K562 (cell line): ENCODE measurements at regions not wholly inside any gene's neighbourhood (a gene's known extent, or its start where the extent isn't known, plus 50 kb on each side); places are given as distances from the start of the nearest gene placed in this dataset.

Experiments
- ATAC-seq: fragments of 200-7000 bp; cut with Tn5 transposase; 3 replicates; pipeline ENCODE4 v1.9.1; 2020; ENCODE audit warnings: moderate library complexity
- BruUV-seq: library from RNA; stranded (reverse); fragments of 400-500 nt; replicated peaks from 2 replicates; lab custom pipeline; 2021; lab: Mats Ljungman, UMichigan
- CTCF ChIA-PET: fragments of 300-600 bp; formaldehyde crosslinking; extraction: SDS; loops from one replicate; lab custom pipeline; 2021; ENCODE audit warnings: low intra/inter-chr PET ratio; lab: Yijun Ruan, JAX
- POLR2A ChIA-PET: fragments of 300-600, 350-650 bp; sonication (Branson Sonifier 250); formaldehyde crosslinking; extraction: SDS; loops from one replicate; lab custom pipeline; 2021; ENCODE audit warnings: antibody characterized with exemption, inconsistent platforms; lab: Yijun Ruan, JAX
- DNase-seq, 4 experiments: peaks; one replicate each; pipeline versions ENCODE4 v3.0.0 to v3.0.0-alpha.2; 2011 to 2018; ENCODE audit warnings: low spot score in 3 of 4, mixed read lengths in 3 of 4; ENCODE audit errors: extremely low read depth in 1 of 4
- FAIRE-seq: peaks from 2 replicates; lab custom pipeline; 2011; peaks lifted over from hg19 to GRCh38; lab: Jason Lieb, UNC
- H2AFZ ChIP-seq: 2 replicates; pipeline ENCODE4 v1.6.0; 2011; ENCODE audit warnings: low read depth, low read length, control low read depth, inconsistent platforms
- H3K27ac ChIP-seq: fragments of 200-600 bp; 3 replicates; pipeline ENCODE4 v1.8.0; 2011; ENCODE audit warnings: low read depth, mild to moderate bottlenecking, control low read depth, inconsistent platforms, low read length, moderate library complexity, mixed read lengths; ENCODE audit errors: extremely low read depth
- H3K27me3 ChIP-seq, 2 experiments: fragments of 300-600 bp in 1 of 2; 2 replicates in 1 of 2; 3 replicates in 1 of 2; pipeline versions ENCODE4 v1.6.0 to v1.8.0; 2011; ENCODE audit warnings: inconsistent platforms in 2 of 2, low read length in 2 of 2, mild to moderate bottlenecking in 1 of 2, mixed read lengths in 1 of 2, moderate library complexity in 1 of 2; ENCODE audit not compliant: control insufficient read depth in 2 of 2, insufficient read depth in 2 of 2
- H3K36me3 ChIP-seq: fragments of 300-600 bp; 3 replicates; pipeline ENCODE4 v1.8.0; 2011; ENCODE audit warnings: mild to moderate bottlenecking, low read length, inconsistent platforms; ENCODE audit not compliant: control insufficient read depth, insufficient read depth
- H3K4me1 ChIP-seq, 2 experiments: fragments of 200-600 bp in 1 of 2; replicated peaks in 1 of 2; 2 replicates in 1 of 2; 3 replicates in 1 of 2; pipeline versions ENCODE4 v1.5.1 to v1.8.0; 2011; ENCODE audit warnings: inconsistent platforms in 2 of 2, low read length in 2 of 2, mild to moderate bottlenecking in 1 of 2, mixed read lengths in 1 of 2, moderate library complexity in 1 of 2; ENCODE audit not compliant: control insufficient read depth in 2 of 2, insufficient read depth in 2 of 2
- H3K4me2 ChIP-seq: 2 replicates; pipeline ENCODE4 v1.6.1; 2011; ENCODE audit warnings: low read length, control low read depth, inconsistent platforms, mixed read lengths; ENCODE audit not compliant: insufficient read depth
- H3K4me3 ChIP-seq: fragments of 200-600 bp; sonication (generic), shearing (Covaris generic); 2 replicates; pipeline ENCODE4 v1.5.1; 2016; ENCODE audit warnings: control low read depth, inconsistent platforms
- H3K79me2 ChIP-seq: fragments of 200-600 bp; 3 replicates; pipeline ENCODE4 v1.8.0; 2011; ENCODE audit warnings: low read length, inconsistent platforms; ENCODE audit not compliant: control insufficient read depth, insufficient read depth
- H3K9ac ChIP-seq, 2 experiments: 2 replicates each; pipeline versions ENCODE4 v1.6.0 to v1.6.1; 2011; ENCODE audit warnings: low read depth in 2 of 2, low read length in 2 of 2, control low read depth in 1 of 2, inconsistent platforms in 1 of 2, mild to moderate bottlenecking in 1 of 2, mixed read lengths in 1 of 2; ENCODE audit not compliant: insufficient read depth in 1 of 2
- H3K9me1 ChIP-seq: one replicate; pipeline ENCODE4 v1.6.0; 2011; ENCODE audit warnings: inconsistent platforms, mild to moderate bottlenecking, low read length, moderate library complexity; ENCODE audit not compliant: control insufficient read depth, insufficient read depth
- H3K9me3 ChIP-seq: replicated peaks from 2 replicates; pipeline ENCODE4 v1.5.1; 2011; ENCODE audit warnings: low read depth, low read length, inconsistent platforms; ENCODE audit not compliant: control insufficient read depth, insufficient read depth
- H4K20me1 ChIP-seq: replicated peaks from 2 replicates; pipeline ENCODE4 v1.6.1; 2011; ENCODE audit warnings: low read length, inconsistent platforms, mixed read lengths; ENCODE audit not compliant: control insufficient read depth, insufficient read depth
- CBX5 ChIP-seq: IDR thresholded peaks from 2 replicates; pipeline ENCODE4 v1.6.1; 2014; ENCODE audit warnings: low read depth, borderline replicate concordance
- CHD1 ChIP-seq: fragments of 200-600 bp; sonication (generic); IDR thresholded peaks from one replicate; pipeline ENCODE4 v1.6.1; 2012; ENCODE audit warnings: mild to moderate bottlenecking, moderate library complexity, low read length, inconsistent platforms
- CHD2 ChIP-seq: IDR thresholded peaks from 2 replicates; pipeline ENCODE4 v1.6.1; 2011; ENCODE audit warnings: low read depth, low read length
- DACH1 ChIP-seq: fragments of 450-650 bp; IDR thresholded peaks from 2 replicates; pipeline ENCODE4 v1.6.1; 2018; ENCODE audit not compliant: partially characterized antibody
- FOS ChIP-seq: IDR thresholded peaks from 3 replicates; pipeline ENCODE4 v1.6.1; 2011; ENCODE audit not compliant: insufficient read length; ENCODE audit errors: extremely low read depth
- IRF2 ChIP-seq: sonication (generic); formaldehyde crosslinking; IDR thresholded peaks from 2 replicates; pipeline ENCODE4 v1.8.1; 2022; ENCODE audit warnings: mild to moderate bottlenecking, missing genetic modification reagents
- KLF1 ChIP-seq: fragments of 450-650 bp; IDR thresholded peaks from 2 replicates; pipeline ENCODE4 v1.6.1; 2016; ENCODE audit warnings: missing genetic modification characterization, missing compliant biosample characterization
- NCOA1 ChIP-seq: fragments of 450-650 bp; IDR thresholded peaks from 2 replicates; pipeline ENCODE4 v1.6.1; 2016; ENCODE audit warnings: low read depth
- NONO ChIP-seq, 2 experiments: fragments of 200-400 bp in 1 of 2; fragments of 450-650 bp in 1 of 2; formaldehyde crosslinking in 1 of 2; IDR thresholded peaks; 2 replicates each; pipeline ENCODE4 v1.6.1; 2017; ENCODE audit warnings: low read depth in 2 of 2, mild to moderate bottlenecking in 2 of 2, moderate library complexity in 2 of 2, low read length in 1 of 2
- RBFOX2 ChIP-seq: fragments of 200-400 bp; formaldehyde crosslinking; IDR thresholded peaks from 2 replicates; pipeline ENCODE4 v1.6.1; 2017; ENCODE audit warnings: low read depth, mild to moderate bottlenecking, low read length, moderate library complexity
- RBM22 ChIP-seq: fragments of 200-400 bp; formaldehyde crosslinking; IDR thresholded peaks from 2 replicates; pipeline ENCODE4 v1.6.1; 2018; ENCODE audit warnings: low read length, low read depth; ENCODE audit not compliant: poor library complexity, severe bottlenecking
- SMAD1 ChIP-seq: fragments of 150-350 bp; IDR thresholded peaks from 2 replicates; pipeline ENCODE4 v1.6.1; 2014; ENCODE audit warnings: low read length, low read depth; ENCODE audit not compliant: partially characterized antibody
- TCF3 ChIP-seq: sonication (generic); formaldehyde crosslinking; IDR thresholded peaks from 2 replicates; pipeline ENCODE4 v1.4.0; 2020; ENCODE audit warnings: mild to moderate bottlenecking, missing genetic modification reagents
- ZKSCAN3 ChIP-seq: fragments of 250-450 bp; sonication (Bioruptor Pico); IDR thresholded peaks from 2 replicates; pipeline ENCODE4 v1.4.0; 2020
- ZNF121 ChIP-seq: sonication (generic); formaldehyde crosslinking; conservative IDR thresholded peaks from 2 replicates; pipeline ENCODE4 v1.8.0; 2022; ENCODE audit warnings: missing genetic modification reagents
- ZNF124 ChIP-seq: sonication (generic); formaldehyde crosslinking; IDR thresholded peaks from 2 replicates; pipeline ENCODE4 v1.8.1; 2022; ENCODE audit warnings: missing genetic modification reagents
- ZNF24 ChIP-seq: fragments of 450-650 bp; IDR thresholded peaks from 2 replicates; pipeline ENCODE4 v1.6.1; 2016
- ZNF431 ChIP-seq: sonication (generic); formaldehyde crosslinking; IDR thresholded peaks from 2 replicates; pipeline ENCODE4 v1.8.0; 2022; ENCODE audit warnings: mild to moderate bottlenecking, missing genetic modification reagents
- ZSCAN29 ChIP-seq: fragments of 450-650 bp; IDR thresholded peaks from 2 replicates; pipeline ENCODE4 v1.6.1; 2017
- WGBS: fragments of 100-300 bp; shearing (Covaris generic); methylation state at CpG from one replicate; pipeline ENCODE4 v1.1.6; 2016; ENCODE audit warnings: low coverage, mixed read lengths; ENCODE audit not compliant: insufficient coverage; ENCODE audit errors: missing lambda C conversion rate; 5-methylcytosine and 5-hydroxymethylcytosine counted together
- in situ Hi-C: fragments of 300-500 bp; cut with MboI; formaldehyde crosslinking; loops from 4 replicates; pipeline ENCODE4 v1.15.0; 2018; ENCODE audit warnings: inconsistent platforms, mixed read lengths
- intact Hi-C: fragments of 100-400 bp; cut with micrococcal nuclease; formaldehyde crosslinking; loops from 2 replicates; pipeline ENCODE4 v1.14.2; 2022

DNA sequence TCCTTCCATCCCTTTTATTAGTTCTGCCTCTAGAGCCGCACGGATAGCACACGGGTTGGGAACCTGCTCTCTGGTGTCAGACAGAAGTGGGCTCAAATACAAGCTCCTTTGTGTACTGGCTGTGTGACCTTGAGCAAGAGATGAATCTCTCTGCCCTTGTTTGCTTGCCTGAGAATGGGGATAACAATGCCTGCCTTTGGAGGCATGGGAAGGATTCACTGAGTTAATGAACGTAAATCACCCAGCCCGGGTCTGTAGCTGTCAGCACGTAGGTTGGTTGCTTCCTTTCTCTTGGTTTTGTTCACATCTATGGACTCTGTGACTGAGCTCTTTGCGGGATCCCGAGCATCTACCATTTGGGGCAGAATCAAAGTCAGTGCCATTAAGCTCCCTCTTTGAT is 79.3 kb upstream of the NRXN3 start:
- intact Hi-C loops (no loop called here), in situ Hi-C loops (no loop called here)
- ATAC-seq, result no peak
- Histone ChIP-seq H3K79me2 (no peaks in the 10 kb centered on the region), H3K27ac (no peak overlapping the region), H3K4me3 (no peak overlapping the region), H3K9me3 (no peaks in the 10 kb centered on the region), H3K27me3 (peaks cover 9 to 30% of the 10 kb centered on the region in 2 experiments; a peak in 3 of 5 replicates), H3K9me1 (no peaks in the 10 kb centered on the region), H3K36me3 (no peaks in the 10 kb centered on the region), H3K4me1 (no peaks in the 10 kb centered on the region), H3K4me2 (no peak overlapping the region), H4K20me1 (no peaks in the 10 kb centered on the region), H3K9ac (no peak overlapping the region), H2AFZ (no peak overlapping the region)
- DNase-seq, result no peak
- POLR2A ChIA-PET, result no interaction called here
- no peak for FAIRE-seq
- CTCF ChIA-PET, result no interaction called here
- BruUV-seq, result no TSS peak
- WGBS, result 0% methylated on average over 7 of the region's 8 CpGs
- TF ChIP-seq CHD2 (no peak), RBFOX2 (no peak)

DNA sequence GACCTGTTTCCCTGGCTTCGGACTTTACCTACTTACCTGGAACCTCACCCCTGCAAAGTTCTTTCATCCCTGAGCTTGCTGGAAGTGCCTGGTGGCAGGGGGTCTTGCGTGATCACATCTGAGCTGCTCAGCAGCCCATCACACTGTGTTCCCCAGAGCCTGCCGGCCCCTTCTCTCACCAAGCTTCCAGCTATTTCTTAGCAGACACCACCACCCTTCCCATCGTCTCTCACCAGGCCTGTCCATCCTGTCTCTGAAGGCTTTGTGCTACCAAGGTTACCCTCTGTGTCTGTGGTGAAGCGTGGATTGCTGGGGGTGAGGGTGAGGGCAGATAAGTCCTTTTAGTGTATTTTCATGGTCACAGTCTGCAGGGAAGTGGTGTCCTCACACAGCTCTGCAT is 78.8 kb upstream of the NRXN3 start:
- Histone ChIP-seq H3K4me3 (no peak overlapping the region), H3K79me2 (no peaks in the 10 kb centered on the region), H3K9me1 (no peaks in the 10 kb centered on the region), H3K4me1 (no peaks in the 10 kb centered on the region), H3K27me3 (peaks cover 9 to 26% of the 10 kb centered on the region in 2 experiments; a peak in 3 of 5 replicates), H4K20me1 (no peaks in the 10 kb centered on the region), H2AFZ (no peak overlapping the region), H3K9ac (no peak overlapping the region), H3K4me2 (no peak overlapping the region), H3K36me3 (no peaks in the 10 kb centered on the region), H3K27ac (no peak overlapping the region), H3K9me3 (no peaks in the 10 kb centered on the region)
- ChIA-PET CTCF (no interaction called here), POLR2A (interaction anchor here (0.8 kb wide), 1 partner anchor 9 kb away, joined by 3 read pairs; no protein-coding TSS in a partner anchor)
- DNase-seq (no peak), FAIRE-seq (no peak), ATAC-seq (no peak)
- BruUV-seq, result no TSS peak
- 0% methylated on average over 4 of the region's 5 CpGs for WGBS
- intact Hi-C loops, result no loop called here
- TF ChIP-seq SMAD1, result no peak
- no peak for TF ChIP-seq TCF3 (CRISPR knock-in tag)
- TF ChIP-seq RBM22, result no peak
- no peak for TF ChIP-seq ZNF431
- TF ChIP-seq CBX5, result no peak
- no peak for TF ChIP-seq ZNF124 (CRISPR knock-in tag)
- TF ChIP-seq KLF1 (tag), result no peak
- TF ChIP-seq ZSCAN29, result no peak
- no peak for TF ChIP-seq ZKSCAN3 (CRISPR knock-in tag)
- no peak for TF ChIP-seq ZNF121
- TF ChIP-seq IRF2 (CRISPR knock-in tag), result no peak
- TF ChIP-seq FOS, result no peak
- no peak for TF ChIP-seq ZNF24
- no peak for TF ChIP-seq DACH1
- TF ChIP-seq NCOA1, result no peak
- TF ChIP-seq CHD1, result no peak
- TF ChIP-seq NONO (IDR thresholded peaks at IDR 0.05; ENCODE audit: low read depth in 2 of 2, low read length in 1 of 2), result no peak
- in situ Hi-C loops, result no loop called here
